ENCODE measurements at regions not wholly inside any gene's neighbourhood (a gene's known extent, or its start where the extent isn't known, plus 50 kb on each side); places are given as distances from the start of the nearest gene placed in this dataset.

GRCh38 chr2:198490748-198491147 is 686.4 kb downstream of the PLCL1 start:
- TF ChIP-seq YY1 (IDR thresholded peaks at IDR 0.05; ENCODE audit: low read depth) (no peak), REST (IDR thresholded peaks at IDR 0.05; ENCODE audit: low read depth) (no peak), EP300 (IDR thresholded peaks at IDR 0.05; ENCODE audit: borderline replicate concordance) (no peak), TCF12 (IDR thresholded peaks at IDR 0.05; ENCODE audit: low read depth) (no peak), TAF1 (IDR thresholded peaks at IDR 0.05; ENCODE audit: low read depth) (no peak), RAD21 (IDR thresholded peaks at IDR 0.05; ENCODE audit: low read depth) (no peak), FOXM1 (IDR thresholded peaks at IDR 0.05; ENCODE audit: borderline replicate concordance, low read depth) (no peak), CEBPB (IDR thresholded peaks at IDR 0.05) (no peak)
- TF ChIP-seq, protein P1, sequence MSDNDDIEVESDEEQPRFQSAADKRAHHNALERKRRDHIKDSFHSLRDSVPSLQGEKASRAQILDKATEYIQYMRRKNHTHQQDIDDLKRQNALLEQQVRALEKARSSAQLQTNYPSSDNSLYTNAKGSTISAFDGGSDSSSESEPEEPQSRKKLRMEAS (IDR thresholded peaks at IDR 0.05): no peak

All from Ishikawa (cell line).